Endothelial cell of umbilical vein (primary cell): ENCODE measurements at regions not wholly inside any gene's neighbourhood (a gene's known extent, or its start where the extent isn't known, plus 50 kb on each side); places are given as distances from the start of the nearest gene placed in this dataset.

Experiments
- BruUV-seq: library from RNA; stranded (reverse); fragments of 400-500 nt; replicated peaks from 2 replicates; lab custom pipeline; 2021; lab: Mats Ljungman, UMichigan
- CTCF ChIA-PET: fragments of 300-600, 350-600 bp; sonication (Branson Sonifier 250); formaldehyde crosslinking; loops from one replicate; lab custom pipeline; 2021; ENCODE audit warnings: antibody characterized with exemption, inconsistent platforms; lab: Charles Lee
- POLR2A ChIA-PET: fragments of 300-600, 350-600 bp; sonication (Branson Sonifier 250); formaldehyde crosslinking; loops from one replicate; lab custom pipeline; 2021; ENCODE audit warnings: antibody characterized with exemption, inconsistent platforms; lab: Charles Lee
- DNase-seq: peaks from one replicate; pipeline ENCODE4 v3.0.0-alpha.2; 2011; ENCODE audit warnings: low read depth, low spot score
- FAIRE-seq: peaks from 2 replicates; lab custom pipeline; 2011; peaks lifted over from hg19 to GRCh38; lab: Jason Lieb, UNC
- H2AFZ ChIP-seq: 2 replicates; pipeline ENCODE4 v1.6.0; 2012; ENCODE audit warnings: low read depth, low read length, control low read depth, inconsistent platforms
- H3K27ac ChIP-seq: 2 replicates; pipeline ENCODE4 v1.5.1; 2011; ENCODE audit warnings: low read depth, mild to moderate bottlenecking, control low read depth, low read length, moderate library complexity; ENCODE audit not compliant: insufficient read depth
- H3K27me3 ChIP-seq, 2 experiments: 2 replicates each; pipeline versions ENCODE4 v1.6.0 to v1.6.1; 2011; ENCODE audit warnings: low read length in 2 of 2, mixed read lengths in 1 of 2; ENCODE audit not compliant: control insufficient read depth in 2 of 2, insufficient read depth in 2 of 2
- H3K36me3 ChIP-seq, 2 experiments: 2 replicates in 1 of 2; 3 replicates in 1 of 2; pipeline ENCODE4 v1.5.1; 2011; ENCODE audit warnings: low read length in 2 of 2, mild to moderate bottlenecking in 1 of 2, moderate library complexity in 1 of 2; ENCODE audit not compliant: control insufficient read depth in 2 of 2, insufficient read depth in 2 of 2; ENCODE audit errors: extremely low read depth in 1 of 2
- H3K4me1 ChIP-seq: 3 replicates; pipeline ENCODE4 v1.5.1; 2011; ENCODE audit warnings: mild to moderate bottlenecking, low read length; ENCODE audit not compliant: control insufficient read depth, insufficient read depth; ENCODE audit errors: extremely low read depth
- H3K4me2 ChIP-seq: 2 replicates; pipeline ENCODE4 v1.6.1; 2011; ENCODE audit warnings: low read length, control low read depth, mixed read lengths; ENCODE audit not compliant: insufficient read depth
- H3K4me3 ChIP-seq, 3 experiments: fragments of 200-600 bp in 1 of 3; sonication (generic), shearing (Covaris generic) in 1 of 3; replicated peaks in 1 of 3; 2 replicates each; pipeline ENCODE4 v1.5.1; 2011 to 2016; ENCODE audit warnings: control low read depth in 3 of 3, low read length in 3 of 3, mild to moderate bottlenecking in 2 of 3, inconsistent platforms in 1 of 3, low read depth in 1 of 3, moderate library complexity in 1 of 3; ENCODE audit not compliant: insufficient read depth in 1 of 3
- H3K79me2 ChIP-seq: 2 replicates; pipeline ENCODE4 v1.6.0; 2012; ENCODE audit warnings: low read length, inconsistent platforms; ENCODE audit not compliant: control insufficient read depth, insufficient read depth
- H3K9ac ChIP-seq: replicated peaks from 2 replicates; pipeline ENCODE3; 2011; ENCODE audit warnings: low read length, control low read depth; ENCODE audit not compliant: insufficient read depth; ENCODE audit errors: extremely low read depth
- H3K9me1 ChIP-seq: replicated peaks from 3 replicates; pipeline ENCODE4 v1.6.0; 2011; ENCODE audit warnings: mild to moderate bottlenecking, low read length; ENCODE audit not compliant: control insufficient read depth, insufficient read depth; ENCODE audit errors: extremely low read depth
- H3K9me3 ChIP-seq: replicated peaks from 2 replicates; pipeline ENCODE4 v1.5.1; 2012; ENCODE audit warnings: low read length, inconsistent platforms; ENCODE audit not compliant: control insufficient read depth, insufficient read depth
- H4K20me1 ChIP-seq: replicated peaks from 2 replicates; pipeline ENCODE3; 2011; ENCODE audit warnings: mild to moderate bottlenecking, low read length; ENCODE audit not compliant: control insufficient read depth, insufficient read depth; ENCODE audit errors: extremely low read depth
- EZH2 ChIP-seq: IDR thresholded peaks from 2 replicates; pipeline ENCODE4 v1.6.1; 2012; ENCODE audit warnings: borderline replicate concordance, low read depth, mild to moderate bottlenecking, moderate library complexity, low read length, inconsistent platforms; ENCODE audit not compliant: severe bottlenecking
- FOS ChIP-seq: IDR thresholded peaks from 2 replicates; pipeline ENCODE4 v1.6.1; 2011; ENCODE audit warnings: mild to moderate bottlenecking, low read length, moderate library complexity, borderline replicate concordance; ENCODE audit not compliant: insufficient read depth
- GATA2 ChIP-seq: IDR thresholded peaks from 2 replicates; pipeline ENCODE4 v1.7.0; 2011; ENCODE audit warnings: low read depth, mild to moderate bottlenecking, moderate library complexity, mixed read lengths, low read length; ENCODE audit not compliant: insufficient read length, insufficient read depth
- JUN ChIP-seq: IDR thresholded peaks from 2 replicates; pipeline ENCODE4 v1.6.1; 2011; ENCODE audit warnings: borderline replicate concordance, low read depth; ENCODE audit not compliant: insufficient read length, insufficient read depth
- MYC ChIP-seq: IDR thresholded peaks from one replicate; pipeline ENCODE4 v1.6.1; 2011; ENCODE audit warnings: mild to moderate bottlenecking, low read depth, low read length
- POLR2A ChIP-seq: IDR thresholded peaks from 2 replicates; pipeline ENCODE4 v1.6.1; 2012; ENCODE audit warnings: low read depth, mild to moderate bottlenecking, control low read depth, low read length
- POLR2AphosphoS5 ChIP-seq: IDR thresholded peaks from 2 replicates; pipeline ENCODE4 v1.6.1; 2012; ENCODE audit warnings: low read depth, mild to moderate bottlenecking, control low read depth, low read length, moderate library complexity; ENCODE audit not compliant: insufficient read depth
- dilution Hi-C: fragments of 300-500 bp; cut with MboI; formaldehyde crosslinking; loops from one replicate; pipeline ENCODE4 v1.15.0; 2019; ENCODE audit warnings: low sequenced_read_pairs; ENCODE audit not compliant: extremely low pct_ligation_motif_present
- intact Hi-C: fragments of 100-400 bp; cut with micrococcal nuclease; formaldehyde crosslinking; loops from one replicate; pipeline ENCODE4 v1.10.0; 2022
- TF ChIP-seq, protein P1 (sequence below), 2 donors: IDR thresholded peaks; 1 replicate in 1 of 2; 2 replicates in 1 of 2; pipeline ENCODE4 v1.5.1; 2011; ENCODE audit warnings: low read length in 2 of 2, mild to moderate bottlenecking in 2 of 2, moderate library complexity in 2 of 2, control low read depth in 1 of 2, inconsistent platforms in 1 of 2, low read depth in 1 of 2; ENCODE audit not compliant: insufficient read depth in 1 of 2; ENCODE audit errors: extremely low read depth in 1 of 2
- TF ChIP-seq, protein P2 (sequence below): IDR thresholded peaks from 2 replicates; pipeline ENCODE4 v1.6.1; 2011; ENCODE audit not compliant: insufficient read depth, insufficient read length

DNA sequence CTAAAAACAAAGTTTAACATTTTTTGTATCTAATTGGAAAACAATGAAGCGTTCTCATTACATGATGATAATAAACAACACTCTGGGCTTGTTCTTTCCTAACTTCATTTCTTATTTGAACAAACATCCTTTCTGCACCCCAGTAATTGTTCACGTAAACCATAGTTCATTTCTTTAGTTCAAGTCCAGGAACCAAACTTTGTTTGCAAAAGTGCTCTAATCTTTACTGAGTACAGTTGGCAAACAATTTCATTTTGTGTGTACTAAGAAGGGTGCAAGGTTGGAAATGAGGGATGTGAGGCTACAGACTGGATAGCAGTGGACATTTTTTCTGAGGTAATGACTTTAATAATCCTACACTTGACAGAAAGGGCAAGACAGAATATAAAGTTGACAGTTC lies 113.5 kb downstream of the NREP start:
- Histone ChIP-seq H3K9ac (no peak overlapping the region), H3K27ac (no peak overlapping the region), H3K4me2 (no peak overlapping the region), H3K79me2 (no peaks in the 10 kb centered on the region), H4K20me1 (no peaks in the 10 kb centered on the region), H2AFZ (no peak overlapping the region), H3K9me3 (no peaks in the 10 kb centered on the region), H3K4me1 (no peaks in the 10 kb centered on the region), H3K27me3 (no peaks in the 10 kb centered on the region), H3K9me1 (no peaks in the 10 kb centered on the region), H3K4me3 (no peak overlapping the region), H3K36me3 (no peaks in the 10 kb centered on the region)
- no TSS peak for BruUV-seq
- dilution Hi-C loops (no loop called here), intact Hi-C loops (no loop called here)
- FAIRE-seq (no peak), DNase-seq (no peak)
- CTCF ChIA-PET = interaction anchor here (1.4 kb wide), 1 partner anchor 93 kb away, joined by 3 read pairs; no protein-coding TSS in a partner anchor
- POLR2A ChIA-PET = no interaction called here
- no peak for TF ChIP-seq FOS
- no peak for TF ChIP-seq JUN
- TF ChIP-seq, protein P1, sequence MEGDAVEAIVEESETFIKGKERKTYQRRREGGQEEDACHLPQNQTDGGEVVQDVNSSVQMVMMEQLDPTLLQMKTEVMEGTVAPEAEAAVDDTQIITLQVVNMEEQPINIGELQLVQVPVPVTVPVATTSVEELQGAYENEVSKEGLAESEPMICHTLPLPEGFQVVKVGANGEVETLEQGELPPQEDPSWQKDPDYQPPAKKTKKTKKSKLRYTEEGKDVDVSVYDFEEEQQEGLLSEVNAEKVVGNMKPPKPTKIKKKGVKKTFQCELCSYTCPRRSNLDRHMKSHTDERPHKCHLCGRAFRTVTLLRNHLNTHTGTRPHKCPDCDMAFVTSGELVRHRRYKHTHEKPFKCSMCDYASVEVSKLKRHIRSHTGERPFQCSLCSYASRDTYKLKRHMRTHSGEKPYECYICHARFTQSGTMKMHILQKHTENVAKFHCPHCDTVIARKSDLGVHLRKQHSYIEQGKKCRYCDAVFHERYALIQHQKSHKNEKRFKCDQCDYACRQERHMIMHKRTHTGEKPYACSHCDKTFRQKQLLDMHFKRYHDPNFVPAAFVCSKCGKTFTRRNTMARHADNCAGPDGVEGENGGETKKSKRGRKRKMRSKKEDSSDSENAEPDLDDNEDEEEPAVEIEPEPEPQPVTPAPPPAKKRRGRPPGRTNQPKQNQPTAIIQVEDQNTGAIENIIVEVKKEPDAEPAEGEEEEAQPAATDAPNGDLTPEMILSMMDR (IDR thresholded peaks at IDR 0.05; ENCODE audit: extremely low read depth in 1 of 2, insufficient read depth in 1 of 2, low read depth in 1 of 2, low read length in 2 of 2) = no peak
- no peak for TF ChIP-seq GATA2
- TF ChIP-seq MYC = no peak
- TF ChIP-seq POLR2AphosphoS5 = no peak
- TF ChIP-seq, protein P2, sequence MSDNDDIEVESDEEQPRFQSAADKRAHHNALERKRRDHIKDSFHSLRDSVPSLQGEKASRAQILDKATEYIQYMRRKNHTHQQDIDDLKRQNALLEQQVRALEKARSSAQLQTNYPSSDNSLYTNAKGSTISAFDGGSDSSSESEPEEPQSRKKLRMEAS = no peak
- TF ChIP-seq EZH2 = no peak
- no peak for TF ChIP-seq POLR2A
